Ectodermal cell (in vitro differentiated cells): ENCODE measurements at regions not wholly inside any gene's neighbourhood (a gene's known extent, or its start where the extent isn't known, plus 50 kb on each side); places are given as distances from the start of the nearest gene placed in this dataset.
"Not testable (repeated sequence)": the region's sequence is repeated elsewhere in the genome, so short reads cannot be mapped to it uniquely, and the experiment has no call there.

Source experiments
- H3K27ac ChIP-seq: 2 replicates; pipeline ENCODE4 v1.7.0; 2013; ENCODE audit warnings: mild to moderate bottlenecking, low read depth, low read length; ENCODE audit not compliant: insufficient read depth, poor library complexity, severe bottlenecking
- H3K27me3 ChIP-seq: 2 replicates; pipeline ENCODE4 v1.7.0; 2013; ENCODE audit warnings: mild to moderate bottlenecking, low read length; ENCODE audit not compliant: insufficient read depth, control insufficient read depth, poor library complexity, severe bottlenecking
- H3K36me3 ChIP-seq: one replicate; pipeline ENCODE4 v1.7.0; 2013; ENCODE audit warnings: low read length; ENCODE audit not compliant: control insufficient read depth, insufficient read depth
- H3K4me1 ChIP-seq: one replicate; pipeline ENCODE4 v1.7.0; 2013; ENCODE audit warnings: low read length; ENCODE audit not compliant: control insufficient read depth, insufficient read depth
- H3K4me3 ChIP-seq: 2 replicates; pipeline ENCODE4 v1.7.0; 2013; ENCODE audit warnings: low read depth, low read length, control low read depth; ENCODE audit not compliant: insufficient read depth
- H3K9me3 ChIP-seq: 2 replicates; pipeline ENCODE4 v1.7.0; 2013; ENCODE audit warnings: mild to moderate bottlenecking, low read length, moderate library complexity; ENCODE audit not compliant: control insufficient read depth
- WGBS, 2 experiments: methylation state at CpG; one replicate each; pipeline ENCODE4 v1.1.7; 2013; ENCODE audit warnings: missing lambda C conversion rate in 2 of 2; 5-methylcytosine and 5-hydroxymethylcytosine counted together

DNA sequence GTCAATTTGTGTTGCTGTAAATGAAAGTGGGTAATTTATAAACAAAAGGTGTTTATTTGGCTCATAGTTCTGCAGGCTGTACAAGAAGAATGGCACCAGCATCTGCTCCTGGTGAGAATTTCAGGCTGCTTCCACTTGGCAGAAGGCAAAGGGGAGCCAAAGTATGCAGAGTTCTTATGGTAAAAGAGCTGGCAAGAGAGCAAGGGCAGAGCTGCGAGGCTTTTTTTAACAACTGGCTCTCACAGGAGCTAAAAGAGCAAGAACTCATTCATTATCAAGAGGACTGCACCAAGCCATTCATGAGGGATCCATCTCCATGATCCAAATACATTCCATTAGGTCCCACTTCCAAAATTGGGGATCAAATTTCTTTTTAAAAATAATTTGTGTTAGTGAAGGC, 1712.7 kb downstream of the SLITRK5 start:
- no peaks in the 10 kb centered on the region for H3K36me3 ChIP-seq
- no peaks in the 10 kb centered on the region for H3K9me3 ChIP-seq
- no peak overlapping the region for H3K27ac ChIP-seq
- H3K4me1 ChIP-seq, result no peaks in the 10 kb centered on the region
- 73 to 86% methylated on average over 1 of the region's 1 CpG for WGBS, 2 experiments
- no peak overlapping the region for H3K4me3 ChIP-seq
- no peaks in the 10 kb centered on the region for H3K27me3 ChIP-seq

DNA sequence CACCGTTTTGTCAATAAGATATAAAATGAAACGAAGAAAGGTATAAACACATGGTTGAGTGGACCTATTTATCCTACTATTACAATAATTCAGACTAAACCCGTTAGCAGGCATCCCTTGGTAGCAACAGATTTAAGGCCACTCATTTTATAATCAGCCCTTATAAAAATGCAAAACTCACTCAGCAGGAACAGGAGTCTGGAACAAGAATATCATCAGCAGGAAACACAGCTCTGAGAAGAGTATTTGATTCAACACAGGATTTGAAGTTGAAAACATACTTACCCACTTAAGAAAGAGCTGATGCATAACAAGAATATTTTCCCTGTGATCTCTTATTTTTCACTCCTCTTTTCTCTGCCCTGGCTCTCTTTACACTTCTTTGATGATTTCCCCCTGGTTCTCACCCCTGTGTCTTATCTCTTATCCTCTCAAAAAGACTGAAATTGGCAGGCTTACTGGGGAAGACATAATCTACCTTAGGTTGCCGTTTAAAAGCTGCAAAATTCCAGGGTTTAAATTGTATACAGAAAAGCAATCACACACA, 1722.7 kb downstream of the SLITRK5 start:
- Histone ChIP-seq H3K9me3 (no peaks in the 10 kb centered on the region), H3K27ac (no peak overlapping the region), H3K4me1 (no peaks in the 10 kb centered on the region), H3K4me3 (no peak overlapping the region), H3K27me3 (no peaks in the 10 kb centered on the region), H3K36me3 (no peaks in the 10 kb centered on the region)
- 68 to 71% methylated on average over 2 to 4 of the region's 4 CpGs for WGBS, 2 experiments

DNA sequence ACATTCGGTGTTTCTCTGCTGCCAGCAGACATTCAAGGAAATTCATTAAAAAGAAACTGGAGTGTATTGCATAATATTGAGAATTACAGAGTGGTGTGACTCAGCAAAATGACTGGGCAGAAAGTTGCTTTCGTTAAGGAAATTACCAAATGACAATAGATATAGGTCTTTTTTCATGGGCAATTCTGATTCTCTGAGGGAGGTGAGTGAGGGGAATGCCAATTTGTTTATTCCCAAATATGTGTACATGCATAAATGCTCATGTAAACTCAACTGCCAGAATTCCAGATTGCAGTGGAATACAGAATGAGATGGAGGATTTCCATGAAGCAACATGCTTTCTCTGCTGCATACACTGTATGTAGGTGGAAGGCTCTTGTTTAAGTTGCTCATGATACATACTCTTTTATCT, 1730.1 kb downstream of the SLITRK5 start:
- H3K36me3 ChIP-seq, result no peaks in the 10 kb centered on the region
- no peak overlapping the region for H3K4me3 ChIP-seq
- H3K4me1 ChIP-seq, result no peaks in the 10 kb centered on the region
- H3K27ac ChIP-seq, result no peak overlapping the region
- no peaks in the 10 kb centered on the region for H3K9me3 ChIP-seq
- no peaks in the 10 kb centered on the region for H3K27me3 ChIP-seq
- WGBS, 2 experiments, result 79 to 92% methylated on average over 2 of the region's 2 CpGs

DNA sequence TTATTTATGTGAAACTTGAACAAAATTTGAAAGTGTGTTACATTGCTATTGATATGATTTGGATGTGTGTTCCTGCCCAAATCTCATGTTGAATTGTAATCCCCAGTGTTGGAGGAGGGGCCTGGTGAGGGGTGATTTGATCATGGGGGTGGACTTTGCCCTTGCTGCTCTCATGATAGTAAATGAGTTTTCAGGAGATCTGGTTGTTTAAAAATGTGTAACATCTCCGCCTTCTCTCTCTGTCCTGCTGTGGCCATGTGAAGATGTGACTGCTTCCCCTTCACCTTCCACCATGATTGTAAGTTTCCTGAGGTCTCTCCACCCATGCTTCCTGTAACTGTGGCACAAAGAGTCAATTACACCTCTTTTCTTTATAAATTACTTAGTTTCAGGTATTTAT, 1731.0 kb downstream of the SLITRK5 start:
- 100% methylated on average over 1 of the region's 1 CpG for WGBS, 2 experiments
- Histone ChIP-seq H3K4me1 (no peaks in the 10 kb centered on the region), H3K4me3 (no peak overlapping the region), H3K9me3 (no peaks in the 10 kb centered on the region), H3K27ac (no peak overlapping the region), H3K27me3 (no peaks in the 10 kb centered on the region), H3K36me3 (no peaks in the 10 kb centered on the region)

DNA sequence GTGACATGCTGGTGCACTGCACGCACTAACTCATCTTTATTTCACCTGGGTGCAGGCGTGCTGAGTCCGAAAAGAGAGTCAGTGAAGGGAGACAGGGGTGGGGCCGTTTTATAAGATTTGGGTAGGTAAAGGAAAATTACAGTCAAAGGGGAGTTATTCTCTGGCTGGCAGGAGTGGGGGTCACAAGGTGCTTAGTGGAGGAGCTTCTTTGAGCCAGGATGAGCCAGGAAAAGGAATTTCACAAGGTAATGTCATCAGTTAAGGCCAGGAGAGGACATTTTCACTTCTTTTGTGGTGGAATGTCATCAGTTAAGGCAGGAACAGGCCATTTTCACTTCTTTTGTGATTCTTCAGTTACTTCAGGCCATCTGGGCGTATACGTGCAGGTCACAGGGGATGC, 1734.9 kb downstream of the SLITRK5 start:
- H3K9me3 ChIP-seq, H3K4me1 ChIP-seq: not testable (repeated sequence)
- WGBS, 2 experiments, result 90 to 93% methylated on average over 4 of the region's 6 CpGs

DNA sequence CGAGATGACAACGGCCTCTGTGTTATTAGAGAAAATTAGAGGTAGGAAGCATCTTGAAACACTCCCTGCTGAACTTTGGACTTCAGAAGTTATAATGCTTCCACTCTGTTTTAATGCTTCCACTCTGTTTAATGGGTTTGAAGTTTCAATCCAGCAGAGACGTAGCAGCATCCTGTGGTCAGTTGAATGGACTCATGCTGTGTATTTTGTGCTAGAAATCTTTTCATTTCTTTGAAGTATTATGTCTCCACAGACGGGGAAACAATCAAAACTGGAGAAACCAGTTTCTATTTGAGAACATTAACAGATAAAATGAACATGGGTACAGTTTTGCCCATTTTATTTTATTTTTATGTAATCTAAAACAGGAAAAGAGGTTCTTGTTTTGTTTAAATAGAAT, 1736.2 kb downstream of the SLITRK5 start:
- no peaks in the 10 kb centered on the region for H3K9me3 ChIP-seq
- 48 to 90% methylated on average over 2 to 4 of the region's 4 CpGs for WGBS, 2 experiments
- H3K4me3 ChIP-seq, result no peak overlapping the region
- no peaks in the 10 kb centered on the region for H3K36me3 ChIP-seq
- H3K27me3 ChIP-seq, result no peaks in the 10 kb centered on the region
- no peak overlapping the region for H3K27ac ChIP-seq
- no peaks in the 10 kb centered on the region for H3K4me1 ChIP-seq

More for the DNA sequence above, 1734.9 kb downstream of the SLITRK5 start:
- H3K4me3 ChIP-seq, H3K27ac ChIP-seq, H3K27me3 ChIP-seq, H3K36me3 ChIP-seq: not testable (repeated sequence)

DNA sequence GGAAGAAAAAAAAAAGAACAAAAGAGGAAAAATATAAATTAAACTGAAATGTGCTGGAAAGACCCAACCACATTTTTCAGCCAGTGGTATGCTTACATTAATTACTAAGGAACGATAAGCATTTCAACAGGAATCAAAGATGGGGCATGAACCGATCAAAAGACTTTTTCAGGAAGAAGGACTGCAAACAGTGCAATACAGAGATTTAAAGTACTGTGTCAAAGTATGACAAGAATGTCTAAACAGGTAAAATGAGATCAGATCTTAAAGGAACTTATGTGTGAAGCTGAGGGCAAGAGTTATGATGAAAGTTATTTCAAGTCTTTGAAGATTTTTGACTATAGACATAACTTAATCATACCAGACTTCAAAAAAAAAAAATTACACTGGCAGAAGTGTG, 1761.8 kb downstream of the SLITRK5 start:
- 91 to 97% methylated on average over 2 of the region's 2 CpGs for WGBS, 2 experiments
- no peaks in the 10 kb centered on the region for H3K4me1 ChIP-seq
- no peaks in the 10 kb centered on the region for H3K27me3 ChIP-seq
- no peak overlapping the region for H3K4me3 ChIP-seq
- H3K36me3 ChIP-seq, result no peaks in the 10 kb centered on the region
- H3K9me3 ChIP-seq, result no peaks in the 10 kb centered on the region
- no peak overlapping the region for H3K27ac ChIP-seq

DNA sequence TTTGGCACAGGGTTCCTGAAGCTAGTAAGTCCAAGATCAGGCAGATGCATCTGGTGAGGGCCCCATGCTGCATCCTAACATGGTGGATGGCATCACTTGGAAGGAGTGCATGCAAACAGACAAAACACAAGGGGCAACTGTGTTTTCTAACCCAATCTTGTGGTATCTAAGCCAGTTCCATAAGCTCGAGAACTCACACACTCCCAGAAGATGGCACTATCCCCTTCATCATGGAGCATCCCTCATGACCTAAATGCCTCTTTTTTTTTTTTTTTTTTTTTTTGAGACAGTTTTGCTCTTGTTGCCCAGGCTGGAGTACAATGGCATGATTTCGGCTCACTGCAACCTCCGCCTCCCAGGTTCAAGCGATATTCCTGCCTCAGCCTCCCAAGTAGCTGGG, 1763.5 kb downstream of the SLITRK5 start:
- H3K27ac ChIP-seq, H3K36me3 ChIP-seq, H3K27me3 ChIP-seq, H3K9me3 ChIP-seq, H3K4me1 ChIP-seq, H3K4me3 ChIP-seq: not testable (repeated sequence)
- WGBS, 2 experiments, result 83 to 85% methylated on average over 4 of the region's 4 CpGs

DNA sequence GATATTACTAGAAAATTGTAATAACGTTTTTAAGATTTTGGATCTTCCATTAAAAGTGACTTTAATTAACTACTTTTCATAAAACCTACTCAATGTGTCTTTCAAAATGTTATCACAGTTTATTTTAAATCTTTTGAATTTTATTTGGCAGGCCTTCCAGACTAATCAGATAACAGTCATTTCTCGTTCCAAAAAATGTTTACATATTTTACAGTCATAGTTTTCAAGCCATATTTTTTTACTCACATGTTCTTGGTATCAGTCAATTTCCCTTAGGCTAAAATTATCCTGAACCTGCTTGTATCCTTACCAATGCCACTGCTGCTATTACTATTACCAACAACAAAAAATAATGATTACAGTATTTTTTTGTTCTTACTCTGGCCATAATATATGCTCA, 1783.5 kb downstream of the SLITRK5 start:
- Histone ChIP-seq H3K9me3 (no peaks in the 10 kb centered on the region), H3K36me3 (no peaks in the 10 kb centered on the region), H3K4me1 (no peaks in the 10 kb centered on the region), H3K27me3 (no peaks in the 10 kb centered on the region), H3K27ac (no peak overlapping the region), H3K4me3 (no peak overlapping the region)
- 93 to 96% methylated on average over 1 of the region's 2 CpGs for WGBS, 2 experiments

DNA sequence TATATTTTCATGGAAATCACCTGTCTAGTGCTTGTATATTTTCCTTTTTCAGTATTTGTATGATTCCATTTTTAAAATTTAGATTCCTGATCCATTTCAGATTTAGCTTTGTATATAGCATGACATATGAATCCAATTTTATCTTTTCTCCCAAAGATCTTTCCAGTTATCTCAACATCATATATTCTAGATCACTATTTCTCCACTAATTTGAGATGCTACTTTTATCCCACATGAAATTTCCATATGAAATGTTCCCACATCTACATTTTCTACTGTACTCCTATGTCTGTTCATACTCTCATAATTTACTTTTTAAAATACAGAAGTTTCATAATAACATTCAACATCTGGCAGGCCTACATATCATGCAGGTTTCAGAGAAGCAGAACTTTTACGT, 1784.1 kb downstream of the SLITRK5 start:
- Histone ChIP-seq H3K27ac (no peak overlapping the region), H3K27me3 (no peaks in the 10 kb centered on the region), H3K4me1 (no peaks in the 10 kb centered on the region), H3K9me3 (no peaks in the 10 kb centered on the region), H3K36me3 (no peaks in the 10 kb centered on the region), H3K4me3 (no peak overlapping the region)
- WGBS, 2 experiments, result 85 to 89% methylated on average over 1 of the region's 1 CpG

DNA sequence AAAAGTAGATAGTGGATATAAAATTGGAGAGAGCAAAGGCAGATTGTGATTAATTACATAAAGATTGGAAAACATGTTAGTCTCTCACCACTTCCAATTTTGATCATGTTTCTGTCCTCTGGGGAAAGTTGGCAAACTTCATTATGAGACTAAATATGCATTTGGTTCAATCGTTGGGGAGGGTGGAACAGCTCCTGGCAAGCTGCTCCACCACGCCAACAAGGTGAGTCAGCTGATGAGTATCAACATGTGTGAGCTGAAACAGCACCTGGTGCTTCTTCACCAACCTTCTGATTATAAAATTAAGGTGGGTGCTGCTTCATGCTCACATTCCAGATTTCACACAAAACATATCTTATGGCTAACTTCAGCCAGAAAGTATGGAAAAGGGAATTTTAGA, 1784.6 kb downstream of the SLITRK5 start:
- Histone ChIP-seq H3K27me3 (no peaks in the 10 kb centered on the region), H3K36me3 (no peaks in the 10 kb centered on the region), H3K9me3 (no peaks in the 10 kb centered on the region), H3K27ac (no peak overlapping the region), H3K4me3 (no peak overlapping the region), H3K4me1 (no peaks in the 10 kb centered on the region)
- 84 to 90% methylated on average over 2 of the region's 2 CpGs for WGBS, 2 experiments
